Fibroblast of mammary gland (primary cell): ENCODE measurements at regions not wholly inside any gene's neighbourhood (a gene's known extent, or its start where the extent isn't known, plus 50 kb on each side); places are given as distances from the start of the nearest gene placed in this dataset.

Source experiments
- DNase-seq: peaks from one replicate; pipeline ENCODE4 v3.0.0-alpha.2; 2010; ENCODE audit warnings: low read depth
- H3K4me3 ChIP-seq: 2 replicates; pipeline ENCODE4 v1.5.1; 2011; ENCODE audit warnings: low read depth, mild to moderate bottlenecking, low read length, moderate library complexity; ENCODE audit not compliant: control insufficient read depth
- CTCF ChIP-seq: conservative IDR thresholded peaks from 2 replicates; pipeline ENCODE4 v1.5.1; 2011; ENCODE audit warnings: low read depth, low read length, inconsistent platforms; ENCODE audit not compliant: control insufficient read depth, insufficient read depth

GRCh38 chr3:104816716-104817115, 550.0 kb upstream of the ALCAM start:
- TF ChIP-seq CTCF: no peak
- no peak for DNase-seq

GRCh38 chr3:104819333-104819732, 547.4 kb upstream of the ALCAM start:
- no peak overlapping the region for H3K4me3 ChIP-seq
- no peak for DNase-seq
- no peak for TF ChIP-seq CTCF

More at GRCh38 chr3:104816716-104817115, 550.0 kb upstream of the ALCAM start:
- no peak overlapping the region for H3K4me3 ChIP-seq

GRCh38 chr3:104820959-104821358, 545.8 kb upstream of the ALCAM start:
- TF ChIP-seq CTCF: no peak
- DNase-seq: no peak
- H3K4me3 ChIP-seq: no peak overlapping the region

GRCh38 chr3:104825116-104825515, 541.6 kb upstream of the ALCAM start:
- peak; percentile 22 for DNase-seq
- no peak for TF ChIP-seq CTCF
- no peak overlapping the region for H3K4me3 ChIP-seq

- no peak for TF ChIP-seq CTCF
- H3K4me3 ChIP-seq: no peak overlapping the region
- DNase-seq: no peak
These were observed 535.6 kb upstream of the ALCAM start for GRCh38 chr3:104831071-104831470.

GRCh38 chr3:104832530-104832929, 534.2 kb upstream of the ALCAM start:
- no peak overlapping the region for H3K4me3 ChIP-seq
- peak; percentile 31 for DNase-seq
- TF ChIP-seq CTCF: no peak

GRCh38 chr3:104835376-104835775, 531.3 kb upstream of the ALCAM start:
- TF ChIP-seq CTCF: no peak
- no peak overlapping the region for H3K4me3 ChIP-seq
- no peak for DNase-seq
